Activated B cell treated with CpG ODN at 0.5 μM for 24 hours (primary cell): ENCODE measurements at regions not wholly inside any gene's neighbourhood (a gene's known extent, or its start where the extent isn't known, plus 50 kb on each side); places are given as distances from the start of the nearest gene placed in this dataset.

Experiments
- ATAC-seq: fragments of 200-7000 bp; cut with Tn5 transposase; one replicate; pipeline ENCODE4 v1.10.0; 2021; ENCODE audit warnings: low read depth, mild to moderate bottlenecking, moderate library complexity
- CTCF ChIA-PET: fragments of 350-600 bp; sonication (Branson Sonifier 250); formaldehyde crosslinking; loops from one replicate; lab custom pipeline; 2021; ENCODE audit warnings: antibody characterized with exemption; lab: Charles Lee
- POLR2A ChIA-PET: fragments of 350-600 bp; sonication (Branson Sonifier 250); formaldehyde crosslinking; loops from one replicate; lab custom pipeline; 2021; ENCODE audit warnings: antibody characterized with exemption; lab: Charles Lee
- DNase-seq: peaks from one replicate; pipeline ENCODE4 v3.0.0; 2022
- H3K27ac Mint-ChIP-seq: one replicate; pipeline ENCODE4 v1.8.0; 2020; ENCODE audit warnings: mixed read lengths
- H3K27me3 Mint-ChIP-seq: one replicate; pipeline ENCODE4 v1.8.0; 2021; ENCODE audit warnings: mixed read lengths
- H3K36me3 Mint-ChIP-seq: one replicate; pipeline ENCODE4 v1.8.0; 2021; ENCODE audit warnings: low read depth, mixed read lengths
- H3K4me1 Mint-ChIP-seq: one replicate; pipeline ENCODE4 v1.8.0; 2021; ENCODE audit warnings: mixed read lengths
- H3K4me3 Mint-ChIP-seq: one replicate; pipeline ENCODE4 v1.8.0; 2020; ENCODE audit warnings: mild to moderate bottlenecking, mixed read lengths
- H3K9me3 Mint-ChIP-seq: one replicate; pipeline ENCODE4 v1.8.0; 2020; ENCODE audit warnings: mixed read lengths
- CTCF ChIP-seq: fragments of 200-600 bp; IDR thresholded peaks from one replicate; pipeline ENCODE4 v1.8.0; 2022; ENCODE audit warnings: antibody characterized with exemption, mild to moderate bottlenecking
- intact Hi-C: fragments of 100-400 bp; cut with micrococcal nuclease; formaldehyde crosslinking; loops from one replicate; pipeline ENCODE4 v1.15.1; 2024

GRCh38 chr4:136737066-136737465, 795.2 kb downstream of the PCDH18 start:
- Mint-ChIP-seq H3K4me1 (no peaks in the 10 kb centered on the region), H3K4me3 (no peak overlapping the region), H3K27me3 (no peaks in the 10 kb centered on the region), H3K9me3 (peaks cover 5% of the 10 kb centered on the region), H3K27ac (no peak overlapping the region), H3K36me3 (no peaks in the 10 kb centered on the region)
- CTCF ChIA-PET: no interaction called here
- TF ChIP-seq CTCF: no peak
- no peak for DNase-seq
- POLR2A ChIA-PET: no interaction called here
- ATAC-seq: no peak
- intact Hi-C loops: no loop called here

DNA sequence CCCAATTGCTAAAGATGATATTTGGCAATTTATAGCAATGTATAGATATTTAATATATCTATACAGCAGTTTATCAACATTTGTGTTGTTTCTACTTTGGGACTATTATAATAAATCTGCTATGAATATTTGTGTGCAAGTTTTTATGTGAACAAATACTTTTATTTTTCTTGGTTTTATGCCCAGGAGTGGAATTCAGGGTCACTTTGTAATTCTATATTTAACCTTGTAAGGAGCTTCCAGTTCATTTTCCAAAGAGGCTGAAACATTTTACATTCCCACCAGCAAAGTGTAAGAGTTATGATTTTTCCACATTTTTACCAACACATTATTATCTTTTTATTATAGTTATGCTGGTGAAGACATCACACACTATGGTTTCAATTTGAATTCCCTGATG, 801.3 kb downstream of the PCDH18 start:
- POLR2A ChIA-PET: no interaction called here
- DNase-seq (no peak), ATAC-seq (no peak)
- CTCF ChIA-PET: no interaction called here
- no peak overlapping the region for H3K4me3 Mint-ChIP-seq
- no peaks in the 10 kb centered on the region for H3K27me3 Mint-ChIP-seq
- H3K9me3 Mint-ChIP-seq: no peaks in the 10 kb centered on the region
- TF ChIP-seq CTCF: no peak
- intact Hi-C loops: no loop called here
- no peaks in the 10 kb centered on the region for H3K4me1 Mint-ChIP-seq
- no peaks in the 10 kb centered on the region for H3K36me3 Mint-ChIP-seq
- no peak overlapping the region for H3K27ac Mint-ChIP-seq

- POLR2A ChIA-PET: no interaction called here
- Mint-ChIP-seq H3K4me3 (no peak overlapping the region), H3K27me3 (no peaks in the 10 kb centered on the region), H3K27ac (no peak overlapping the region), H3K4me1 (no peaks in the 10 kb centered on the region), H3K9me3 (peaks cover 2% of the 10 kb centered on the region), H3K36me3 (no peaks in the 10 kb centered on the region)
- no peak for TF ChIP-seq CTCF
- CTCF ChIA-PET: no interaction called here
- ATAC-seq (no peak), DNase-seq (no peak)
- intact Hi-C loops: no loop called here
Measured at GRCh38 chr4:136725286-136726081, 806.8 kb downstream of the PCDH18 start.

DNA sequence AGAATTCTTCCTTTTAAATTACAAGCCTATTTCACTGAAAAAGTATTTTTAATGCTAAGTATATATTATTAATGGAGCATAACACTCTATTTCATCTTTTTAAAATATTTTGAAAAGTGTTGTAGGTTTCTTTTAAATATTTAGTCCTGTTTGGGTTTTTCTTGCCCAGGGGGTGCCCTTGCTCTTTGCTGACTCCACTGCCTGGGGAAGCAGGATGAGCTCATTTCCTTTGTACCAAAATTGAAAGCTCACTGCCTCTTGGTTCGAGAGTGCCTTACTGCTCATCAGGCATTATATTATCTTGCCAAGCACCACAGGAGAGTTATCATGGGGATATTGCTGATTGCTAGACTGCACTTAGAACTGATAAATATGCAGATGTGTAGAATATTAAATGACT, 819.2 kb downstream of the PCDH18 start:
- no peak overlapping the region for H3K27ac Mint-ChIP-seq
- POLR2A ChIA-PET: no interaction called here
- no peak for DNase-seq
- H3K4me3 Mint-ChIP-seq: no peak overlapping the region
- CTCF ChIA-PET: no interaction called here
- no peaks in the 10 kb centered on the region for H3K36me3 Mint-ChIP-seq
- H3K27me3 Mint-ChIP-seq: no peaks in the 10 kb centered on the region
- ATAC-seq: no peak
- no peak for TF ChIP-seq CTCF
- H3K9me3 Mint-ChIP-seq: no peaks in the 10 kb centered on the region
- no peaks in the 10 kb centered on the region for H3K4me1 Mint-ChIP-seq
- intact Hi-C loops: no loop called here

GRCh38 chr4:136709897-136710296, 822.4 kb downstream of the PCDH18 start:
- Mint-ChIP-seq H3K9me3 (peaks cover 1% of the 10 kb centered on the region), H3K4me1 (no peaks in the 10 kb centered on the region), H3K27me3 (no peaks in the 10 kb centered on the region), H3K4me3 (no peak overlapping the region), H3K36me3 (no peaks in the 10 kb centered on the region), H3K27ac (no peak overlapping the region)
- no peak for ATAC-seq
- intact Hi-C loops: no loop called here
- ChIA-PET POLR2A (no interaction called here), CTCF (no interaction called here)
- DNase-seq: no peak
- no peak for TF ChIP-seq CTCF
